Ovary (tissue), 3 donors: ENCODE measurements at regions not wholly inside any gene's neighbourhood (a gene's known extent, or its start where the extent isn't known, plus 50 kb on each side); places are given as distances from the start of the nearest gene placed in this dataset.

ENCODE experiments used
- EP300 ChIP-seq: sonication (generic); formaldehyde crosslinking; IDR thresholded peaks from one replicate; pipeline ENCODE4 v1.6.1; 2017; ENCODE audit warnings: antibody characterized with exemption
- POLR2A ChIP-seq: fragments of 450-650 bp; IDR thresholded peaks from one replicate; pipeline ENCODE4 v1.6.1; 2017; ENCODE audit warnings: antibody characterized with exemption, mild to moderate bottlenecking, moderate library complexity
- TF ChIP-seq, protein P1 (sequence below), 3 donors: fragments of 450-650 bp in 2 of 3; fragments of 200-600 bp in 1 of 3; IDR thresholded peaks; one replicate each; pipeline versions ENCODE4 v1.5.1 to v1.8.0; 2016 to 2022; ENCODE audit warnings: antibody characterized with exemption in 3 of 3, mild to moderate bottlenecking in 1 of 3
- donor health status: DM: no; HTN: no; CAD: no.

DNA sequence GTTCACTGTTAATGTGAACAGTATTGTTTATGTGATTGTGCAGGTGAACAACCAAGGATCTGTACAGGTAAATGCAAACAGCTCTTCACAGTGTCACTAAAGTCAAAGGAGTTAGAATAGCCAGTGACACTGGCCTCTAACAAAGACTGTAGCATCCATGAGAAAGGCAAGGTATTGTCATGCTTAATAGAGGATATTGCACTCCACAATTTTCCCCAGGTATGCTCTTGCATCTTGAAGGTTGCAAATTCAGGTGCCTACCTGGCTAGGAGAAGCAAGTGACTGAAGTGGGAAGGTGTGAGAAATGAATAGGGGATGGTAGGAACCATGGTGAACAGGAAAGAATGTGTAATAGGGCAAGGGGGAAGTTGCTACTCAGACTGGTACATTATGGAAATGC lies 101.2 kb upstream of the EFNA5 start:
- no peak for TF ChIP-seq POLR2A
- TF ChIP-seq, protein P1, sequence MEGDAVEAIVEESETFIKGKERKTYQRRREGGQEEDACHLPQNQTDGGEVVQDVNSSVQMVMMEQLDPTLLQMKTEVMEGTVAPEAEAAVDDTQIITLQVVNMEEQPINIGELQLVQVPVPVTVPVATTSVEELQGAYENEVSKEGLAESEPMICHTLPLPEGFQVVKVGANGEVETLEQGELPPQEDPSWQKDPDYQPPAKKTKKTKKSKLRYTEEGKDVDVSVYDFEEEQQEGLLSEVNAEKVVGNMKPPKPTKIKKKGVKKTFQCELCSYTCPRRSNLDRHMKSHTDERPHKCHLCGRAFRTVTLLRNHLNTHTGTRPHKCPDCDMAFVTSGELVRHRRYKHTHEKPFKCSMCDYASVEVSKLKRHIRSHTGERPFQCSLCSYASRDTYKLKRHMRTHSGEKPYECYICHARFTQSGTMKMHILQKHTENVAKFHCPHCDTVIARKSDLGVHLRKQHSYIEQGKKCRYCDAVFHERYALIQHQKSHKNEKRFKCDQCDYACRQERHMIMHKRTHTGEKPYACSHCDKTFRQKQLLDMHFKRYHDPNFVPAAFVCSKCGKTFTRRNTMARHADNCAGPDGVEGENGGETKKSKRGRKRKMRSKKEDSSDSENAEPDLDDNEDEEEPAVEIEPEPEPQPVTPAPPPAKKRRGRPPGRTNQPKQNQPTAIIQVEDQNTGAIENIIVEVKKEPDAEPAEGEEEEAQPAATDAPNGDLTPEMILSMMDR (IDR thresholded peaks at IDR 0.05): no peak
- no peak for TF ChIP-seq EP300
